Effector memory CD8-positive, alpha-beta T cell (primary cell): ENCODE measurements at regions not wholly inside any gene's neighbourhood (a gene's known extent, or its start where the extent isn't known, plus 50 kb on each side); places are given as distances from the start of the nearest gene placed in this dataset.

Experiments used
- ATAC-seq: fragments of 150-1000 bp; cut with Tn5 transposase; replicated peaks from 2 replicates; pipeline ENCODE4 v1.10.0; 2021; ENCODE audit warnings: mild to moderate bottlenecking, moderate library complexity
- DNase-seq, 3 experiments: peaks; one replicate each; pipeline ENCODE4 v3.0.0; 2021
- H3K27ac Mint-ChIP-seq, 2 donors: one replicate each; pipeline ENCODE4 v1.8.0; 2022; ENCODE audit warnings: mild to moderate bottlenecking in 2 of 2, mixed read lengths in 2 of 2, moderate library complexity in 2 of 2
- H3K27me3 Mint-ChIP-seq, 2 donors: one replicate each; pipeline ENCODE4 v1.8.0; 2022; ENCODE audit warnings: mixed read lengths in 2 of 2
- H3K36me3 Mint-ChIP-seq: one replicate; pipeline ENCODE4 v1.8.0; 2022; ENCODE audit warnings: mild to moderate bottlenecking, moderate library complexity, mixed read lengths; ENCODE audit not compliant: insufficient read depth
- H3K4me1 Mint-ChIP-seq, 2 donors: one replicate each; pipeline ENCODE4 v1.8.0; 2022; ENCODE audit warnings: low read depth in 2 of 2, mixed read lengths in 2 of 2
- H3K4me3 Mint-ChIP-seq, 2 donors: one replicate each; pipeline ENCODE4 v1.8.0; 2022; ENCODE audit warnings: mild to moderate bottlenecking in 2 of 2, mixed read lengths in 2 of 2, moderate library complexity in 2 of 2
- H3K9me3 Mint-ChIP-seq, 2 donors: one replicate each; pipeline ENCODE4 v1.8.0; 2022; ENCODE audit warnings: mixed read lengths in 2 of 2

- no peaks in the 10 kb centered on the region for H3K27me3 Mint-ChIP-seq
- no peak for ATAC-seq
- DNase-seq = no peak
- H3K4me1 Mint-ChIP-seq = no peaks in the 10 kb centered on the region
- peaks cover 0 to 4% of the 10 kb centered on the region in 2 donors for H3K9me3 Mint-ChIP-seq
- no peaks in the 10 kb centered on the region for H3K36me3 Mint-ChIP-seq
- no peak overlapping the region for H3K4me3 Mint-ChIP-seq
- no peak overlapping the region for H3K27ac Mint-ChIP-seq
Observed at GRCh38 chr3:87627316-87627715, 350.9 kb upstream of the POU1F1 start.

- Mint-ChIP-seq H3K4me3 (no peak overlapping the region), H3K36me3 (no peaks in the 10 kb centered on the region), H3K27ac (no peak overlapping the region), H3K27me3 (no peaks in the 10 kb centered on the region), H3K9me3 (peaks cover 0 to 6% of the 10 kb centered on the region in 2 donors), H3K4me1 (no peaks in the 10 kb centered on the region)
- ATAC-seq (no peak), DNase-seq (no peak)
Observed at GRCh38 chr3:87626546-87626945, 350.2 kb upstream of the POU1F1 start.

GRCh38 chr3:87625876-87626275 lies 349.5 kb upstream of the POU1F1 start:
- Mint-ChIP-seq H3K4me3 (no peak overlapping the region), H3K27me3 (no peaks in the 10 kb centered on the region), H3K4me1 (no peaks in the 10 kb centered on the region), H3K36me3 (no peaks in the 10 kb centered on the region), H3K9me3 (peaks cover 0 to 4% of the 10 kb centered on the region in 2 donors), H3K27ac (no peak overlapping the region)
- no peak for ATAC-seq
- DNase-seq = no peak

GRCh38 chr3:87624860-87625259 lies 348.5 kb upstream of the POU1F1 start:
- no peak overlapping the region for H3K4me3 Mint-ChIP-seq
- DNase-seq = no peak

GRCh38 chr3:87621667-87622066 lies 345.3 kb upstream of the POU1F1 start:
- H3K4me1 Mint-ChIP-seq = no peaks in the 10 kb centered on the region
- H3K27me3 Mint-ChIP-seq = no peaks in the 10 kb centered on the region
- no peaks in the 10 kb centered on the region for H3K36me3 Mint-ChIP-seq
- ATAC-seq = no peak
- H3K4me3 Mint-ChIP-seq = no peak overlapping the region
- no peak for DNase-seq
- H3K9me3 Mint-ChIP-seq = peaks cover 0 to 4% of the 10 kb centered on the region in 2 donors
- no peak overlapping the region for H3K27ac Mint-ChIP-seq

More at GRCh38 chr3:87624860-87625259, 348.5 kb upstream of the POU1F1 start:
- no peak for ATAC-seq
- Mint-ChIP-seq H3K27me3 (no peaks in the 10 kb centered on the region), H3K36me3 (no peaks in the 10 kb centered on the region), H3K27ac (no peak overlapping the region), H3K9me3 (peaks cover 0 to 4% of the 10 kb centered on the region in 2 donors), H3K4me1 (no peaks in the 10 kb centered on the region)

GRCh38 chr3:87615506-87615905 lies 339.1 kb upstream of the POU1F1 start:
- DNase-seq (no peak), ATAC-seq (no peak)
- no peaks in the 10 kb centered on the region for H3K4me1 Mint-ChIP-seq
- H3K4me3 Mint-ChIP-seq = no peak overlapping the region
- no peaks in the 10 kb centered on the region for H3K36me3 Mint-ChIP-seq
- H3K27ac Mint-ChIP-seq = no peak overlapping the region
- peaks cover 19 to 30% of the 10 kb centered on the region in 2 donors for H3K9me3 Mint-ChIP-seq
- H3K27me3 Mint-ChIP-seq = no peaks in the 10 kb centered on the region

- peaks cover 19 to 30% of the 10 kb centered on the region in 2 donors for H3K9me3 Mint-ChIP-seq
- no peaks in the 10 kb centered on the region for H3K4me1 Mint-ChIP-seq
- ATAC-seq (no peak), DNase-seq (no peak)
- no peak overlapping the region for H3K4me3 Mint-ChIP-seq
- no peak overlapping the region for H3K27ac Mint-ChIP-seq
- H3K36me3 Mint-ChIP-seq = no peaks in the 10 kb centered on the region
- H3K27me3 Mint-ChIP-seq = no peaks in the 10 kb centered on the region
Observed at GRCh38 chr3:87614998-87615397, 338.6 kb upstream of the POU1F1 start.

- Mint-ChIP-seq H3K27me3 (no peaks in the 10 kb centered on the region), H3K9me3 (peaks cover 8% of the 10 kb centered on the region in 2 donors), H3K27ac (no peak overlapping the region), H3K4me1 (no peaks in the 10 kb centered on the region), H3K36me3 (no peaks in the 10 kb centered on the region), H3K4me3 (no peak overlapping the region)
- ATAC-seq = no peak
- no peak for DNase-seq
Observed at GRCh38 chr3:87607234-87607633, 330.9 kb upstream of the POU1F1 start.

- Mint-ChIP-seq H3K27me3 (no peaks in the 10 kb centered on the region), H3K36me3 (no peaks in the 10 kb centered on the region), H3K4me1 (no peaks in the 10 kb centered on the region), H3K27ac (no peak overlapping the region), H3K4me3 (no peak overlapping the region), H3K9me3 (peaks cover 7 to 21% of the 10 kb centered on the region in 2 donors)
- DNase-seq (no peak), ATAC-seq (no peak)
Observed at GRCh38 chr3:87595798-87596197, 319.4 kb upstream of the POU1F1 start.

- no peak overlapping the region for H3K27ac Mint-ChIP-seq
- no peaks in the 10 kb centered on the region for H3K27me3 Mint-ChIP-seq
- H3K4me3 Mint-ChIP-seq = no peak overlapping the region
- DNase-seq = no peak
- ATAC-seq = no peak
- H3K36me3 Mint-ChIP-seq = no peaks in the 10 kb centered on the region
- no peaks in the 10 kb centered on the region for H3K9me3 Mint-ChIP-seq
- H3K4me1 Mint-ChIP-seq = no peaks in the 10 kb centered on the region
Observed at GRCh38 chr3:87581240-87581639, 304.9 kb upstream of the POU1F1 start.

- Mint-ChIP-seq H3K9me3 (no peaks in the 10 kb centered on the region), H3K4me1 (no peaks in the 10 kb centered on the region), H3K4me3 (no peak overlapping the region), H3K36me3 (no peaks in the 10 kb centered on the region), H3K27me3 (no peaks in the 10 kb centered on the region), H3K27ac (no peak overlapping the region)
- no peak for ATAC-seq
- DNase-seq = no peak
Observed at GRCh38 chr3:87576752-87577151, 300.4 kb upstream of the POU1F1 start.

- Mint-ChIP-seq H3K4me1 (no peaks in the 10 kb centered on the region), H3K27me3 (no peaks in the 10 kb centered on the region), H3K4me3 (no peak overlapping the region)
Observed at GRCh38 chr3:87575550-87575949, 299.2 kb upstream of the POU1F1 start.

GRCh38 chr3:87568331-87568730 lies 291.9 kb upstream of the POU1F1 start:
- ATAC-seq = no peak
- Mint-ChIP-seq H3K4me3 (no peak overlapping the region), H3K9me3 (no peaks in the 10 kb centered on the region), H3K4me1 (no peaks in the 10 kb centered on the region), H3K36me3 (no peaks in the 10 kb centered on the region), H3K27ac (no peak overlapping the region), H3K27me3 (no peaks in the 10 kb centered on the region)
- no peak for DNase-seq

More at GRCh38 chr3:87575550-87575949, 299.2 kb upstream of the POU1F1 start:
- no peak for DNase-seq
- Mint-ChIP-seq H3K9me3 (no peaks in the 10 kb centered on the region), H3K36me3 (no peaks in the 10 kb centered on the region), H3K27ac (no peak overlapping the region)
- ATAC-seq = no peak

- ATAC-seq (no peak), DNase-seq (no peak)
- Mint-ChIP-seq H3K27ac (no peak overlapping the region), H3K4me3 (no peak overlapping the region), H3K27me3 (no peaks in the 10 kb centered on the region), H3K9me3 (no peaks in the 10 kb centered on the region), H3K36me3 (no peaks in the 10 kb centered on the region), H3K4me1 (no peaks in the 10 kb centered on the region)
Observed at GRCh38 chr3:87564438-87564837, 288.1 kb upstream of the POU1F1 start.

- Mint-ChIP-seq H3K27me3 (no peaks in the 10 kb centered on the region), H3K36me3 (no peaks in the 10 kb centered on the region), H3K4me1 (no peaks in the 10 kb centered on the region), H3K4me3 (no peak overlapping the region), H3K27ac (no peak overlapping the region), H3K9me3 (no peaks in the 10 kb centered on the region)
- DNase-seq (no peak), ATAC-seq (no peak)
Observed at GRCh38 chr3:87563712-87564111, 287.3 kb upstream of the POU1F1 start.
